ENCODE measurements at regions not wholly inside any gene's neighbourhood (a gene's known extent, or its start where the extent isn't known, plus 50 kb on each side); places are given as distances from the start of the nearest gene placed in this dataset.

- no peak for DNase-seq (ENCODE audit: low spot score)
- H3K36me3 ChIP-seq (replicated peaks; ENCODE audit: insufficient read depth, low read depth) = no peaks in the 10 kb centered on the region
- no peak for TF ChIP-seq EZH2 (IDR thresholded peaks at IDR 0.05; ENCODE audit: borderline replicate concordance)
- TF ChIP-seq, protein P1, sequence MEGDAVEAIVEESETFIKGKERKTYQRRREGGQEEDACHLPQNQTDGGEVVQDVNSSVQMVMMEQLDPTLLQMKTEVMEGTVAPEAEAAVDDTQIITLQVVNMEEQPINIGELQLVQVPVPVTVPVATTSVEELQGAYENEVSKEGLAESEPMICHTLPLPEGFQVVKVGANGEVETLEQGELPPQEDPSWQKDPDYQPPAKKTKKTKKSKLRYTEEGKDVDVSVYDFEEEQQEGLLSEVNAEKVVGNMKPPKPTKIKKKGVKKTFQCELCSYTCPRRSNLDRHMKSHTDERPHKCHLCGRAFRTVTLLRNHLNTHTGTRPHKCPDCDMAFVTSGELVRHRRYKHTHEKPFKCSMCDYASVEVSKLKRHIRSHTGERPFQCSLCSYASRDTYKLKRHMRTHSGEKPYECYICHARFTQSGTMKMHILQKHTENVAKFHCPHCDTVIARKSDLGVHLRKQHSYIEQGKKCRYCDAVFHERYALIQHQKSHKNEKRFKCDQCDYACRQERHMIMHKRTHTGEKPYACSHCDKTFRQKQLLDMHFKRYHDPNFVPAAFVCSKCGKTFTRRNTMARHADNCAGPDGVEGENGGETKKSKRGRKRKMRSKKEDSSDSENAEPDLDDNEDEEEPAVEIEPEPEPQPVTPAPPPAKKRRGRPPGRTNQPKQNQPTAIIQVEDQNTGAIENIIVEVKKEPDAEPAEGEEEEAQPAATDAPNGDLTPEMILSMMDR (IDR thresholded peaks at IDR 0.05; ENCODE audit: poor library complexity) = no peak
- TF ChIP-seq EZH2phosphoT487 (IDR thresholded peaks at IDR 0.05; ENCODE audit: low read depth, severe bottlenecking, unreplicated experiment) = no peak
- H3K27me3 ChIP-seq = no peaks in the 10 kb centered on the region
- no peaks in the 10 kb centered on the region for H3K79me2 ChIP-seq
- no peak overlapping the region for H2AFZ ChIP-seq
- no peaks in the 10 kb centered on the region for H3K9me3 ChIP-seq (ENCODE audit: low read depth)
- no peak overlapping the region for H3K27ac ChIP-seq
- H3K4me2 ChIP-seq = no peak overlapping the region
- H3K9me2 ChIP-seq (replicated peaks; ENCODE audit: insufficient read depth) = no peaks in the 10 kb centered on the region
- no peaks in the 10 kb centered on the region for H3K4me1 ChIP-seq (ENCODE audit: insufficient read depth)
- 25% methylated on average over 3 of the region's 3 CpGs for WGBS (ENCODE audit: low lambda C conversion rate, missing lambda C conversion rate)
- no peaks in the 10 kb centered on the region for H4K20me1 ChIP-seq (ENCODE audit: insufficient read depth, poor library complexity, severe bottlenecking)
- H3K4me3 ChIP-seq = no peak overlapping the region
Measured at GRCh38 chr2:107418708-107419107, 408.0 kb upstream of the RGPD4 start.

GRCh38 chr2:107419191-107419590 is 407.5 kb upstream of the RGPD4 start:
- no peak overlapping the region for H3K27ac ChIP-seq
- no peaks in the 10 kb centered on the region for H3K27me3 ChIP-seq
- H2AFZ ChIP-seq = no peak overlapping the region
- H3K36me3 ChIP-seq (replicated peaks; ENCODE audit: insufficient read depth, low read depth) = no peaks in the 10 kb centered on the region
- no peak overlapping the region for H3K4me3 ChIP-seq
- no peaks in the 10 kb centered on the region for H3K9me3 ChIP-seq (ENCODE audit: low read depth)
- no peaks in the 10 kb centered on the region for H3K79me2 ChIP-seq
- H3K4me1 ChIP-seq (ENCODE audit: insufficient read depth) = no peaks in the 10 kb centered on the region
- 91% methylated on average over 1 of the region's 1 CpG for WGBS (ENCODE audit: low lambda C conversion rate, missing lambda C conversion rate)
- no peak for DNase-seq (ENCODE audit: low spot score)
- H3K9me2 ChIP-seq (replicated peaks; ENCODE audit: insufficient read depth) = no peaks in the 10 kb centered on the region
- H3K4me2 ChIP-seq = no peak overlapping the region
- no peaks in the 10 kb centered on the region for H4K20me1 ChIP-seq (ENCODE audit: insufficient read depth, poor library complexity, severe bottlenecking)
- TF ChIP-seq EZH2phosphoT487 (IDR thresholded peaks at IDR 0.05; ENCODE audit: low read depth, severe bottlenecking, unreplicated experiment) = no peak
- TF ChIP-seq, protein P1 (IDR thresholded peaks at IDR 0.05; ENCODE audit: poor library complexity) = no peak
- TF ChIP-seq EZH2 (IDR thresholded peaks at IDR 0.05; ENCODE audit: borderline replicate concordance) = no peak

- H3K4me1 ChIP-seq (ENCODE audit: insufficient read depth) = no peaks in the 10 kb centered on the region
- H3K4me2 ChIP-seq = no peak overlapping the region
- H3K79me2 ChIP-seq = no peaks in the 10 kb centered on the region
- no peaks in the 10 kb centered on the region for H3K9me2 ChIP-seq (replicated peaks; ENCODE audit: insufficient read depth)
- no peak for TF ChIP-seq EZH2 (IDR thresholded peaks at IDR 0.05; ENCODE audit: borderline replicate concordance)
- TF ChIP-seq, protein P1 (IDR thresholded peaks at IDR 0.05; ENCODE audit: poor library complexity) = no peak
- TF ChIP-seq EZH2phosphoT487 (IDR thresholded peaks at IDR 0.05; ENCODE audit: low read depth, severe bottlenecking, unreplicated experiment) = no peak
- WGBS (ENCODE audit: low lambda C conversion rate, missing lambda C conversion rate) = 81% methylated on average over 3 of the region's 3 CpGs
- H3K36me3 ChIP-seq (replicated peaks; ENCODE audit: insufficient read depth, low read depth) = no peaks in the 10 kb centered on the region
- no peak overlapping the region for H2AFZ ChIP-seq
- H4K20me1 ChIP-seq (ENCODE audit: insufficient read depth, poor library complexity, severe bottlenecking) = no peaks in the 10 kb centered on the region
- no peaks in the 10 kb centered on the region for H3K27me3 ChIP-seq
- H3K4me3 ChIP-seq = no peak overlapping the region
- DNase-seq (ENCODE audit: low spot score) = no peak
- H3K9me3 ChIP-seq (ENCODE audit: low read depth) = no peaks in the 10 kb centered on the region
- H3K27ac ChIP-seq = no peak overlapping the region
Measured at GRCh38 chr2:107428781-107429180, 397.9 kb upstream of the RGPD4 start.

- H4K20me1 ChIP-seq (ENCODE audit: insufficient read depth, poor library complexity, severe bottlenecking) = no peaks in the 10 kb centered on the region
- no peak overlapping the region for H3K4me3 ChIP-seq
- H3K27me3 ChIP-seq = no peaks in the 10 kb centered on the region
- H2AFZ ChIP-seq = no peak overlapping the region
- no peak overlapping the region for H3K4me2 ChIP-seq
- H3K9me3 ChIP-seq (ENCODE audit: low read depth) = no peaks in the 10 kb centered on the region
- H3K9me2 ChIP-seq (replicated peaks; ENCODE audit: insufficient read depth) = no peaks in the 10 kb centered on the region
- no peak for DNase-seq (ENCODE audit: low spot score)
- H3K36me3 ChIP-seq (replicated peaks; ENCODE audit: insufficient read depth, low read depth) = no peaks in the 10 kb centered on the region
- no peak overlapping the region for H3K27ac ChIP-seq
- TF ChIP-seq, protein P1 (IDR thresholded peaks at IDR 0.05; ENCODE audit: poor library complexity) = no peak
- TF ChIP-seq EZH2phosphoT487 (IDR thresholded peaks at IDR 0.05; ENCODE audit: low read depth, severe bottlenecking, unreplicated experiment) (no peak), EZH2 (IDR thresholded peaks at IDR 0.05; ENCODE audit: borderline replicate concordance) (no peak)
- no peaks in the 10 kb centered on the region for H3K4me1 ChIP-seq (ENCODE audit: insufficient read depth)
- H3K79me2 ChIP-seq = no peaks in the 10 kb centered on the region
- 87% methylated on average over 1 of the region's 1 CpG for WGBS (ENCODE audit: low lambda C conversion rate, missing lambda C conversion rate)
Measured at GRCh38 chr2:107430006-107430405, 396.7 kb upstream of the RGPD4 start.

All from hepatocyte (in vitro differentiated cells).